ENCODE measurements at regions not wholly inside any gene's neighbourhood (a gene's known extent, or its start where the extent isn't known, plus 50 kb on each side); places are given as distances from the start of the nearest gene placed in this dataset.

- H3K36me3 Mint-ChIP-seq (ENCODE audit: unreplicated experiment), result no peaks in the 10 kb centered on the region
- no peaks in the 10 kb centered on the region for H3K27me3 Mint-ChIP-seq (ENCODE audit: unreplicated experiment)
- no peak for DNase-seq (ENCODE audit: extremely low spot score, unreplicated experiment)
- no peak for TF ChIP-seq CTCF (IDR thresholded peaks at IDR 0.05)
- H3K27ac Mint-ChIP-seq (ENCODE audit: unreplicated experiment), result no peak overlapping the region
- H3K4me1 Mint-ChIP-seq (ENCODE audit: unreplicated experiment), result peaks cover 2% of the 10 kb centered on the region
- peaks cover 3% of the 10 kb centered on the region for H3K9me3 Mint-ChIP-seq (ENCODE audit: unreplicated experiment)
- H3K4me3 Mint-ChIP-seq (ENCODE audit: unreplicated experiment), result no peak overlapping the region
These were observed 166.2 kb upstream of the GALNTL6 start for GRCh38 chr4:171646984-171647383.

GRCh38 chr4:171644430-171645057 is 168.7 kb upstream of the GALNTL6 start:
- DNase-seq (ENCODE audit: extremely low spot score, unreplicated experiment), result no peak
- no peak overlapping the region for H3K27ac Mint-ChIP-seq (ENCODE audit: unreplicated experiment)
- TF ChIP-seq CTCF (IDR thresholded peaks at IDR 0.05), result no peak
- H3K27me3 Mint-ChIP-seq (ENCODE audit: unreplicated experiment), result no peaks in the 10 kb centered on the region
- no peaks in the 10 kb centered on the region for H3K9me3 Mint-ChIP-seq (ENCODE audit: unreplicated experiment)
- no peak overlapping the region for H3K4me3 Mint-ChIP-seq (ENCODE audit: unreplicated experiment)
- H3K4me1 Mint-ChIP-seq (ENCODE audit: unreplicated experiment), result peaks cover 2% of the 10 kb centered on the region
- H3K36me3 Mint-ChIP-seq (ENCODE audit: unreplicated experiment), result no peaks in the 10 kb centered on the region

- H3K9me3 Mint-ChIP-seq (ENCODE audit: unreplicated experiment), result no peaks in the 10 kb centered on the region
- H3K4me1 Mint-ChIP-seq (ENCODE audit: unreplicated experiment), result peaks cover 4% of the 10 kb centered on the region
- H3K27ac Mint-ChIP-seq (ENCODE audit: unreplicated experiment), result no peak overlapping the region
- no peak overlapping the region for H3K4me3 Mint-ChIP-seq (ENCODE audit: unreplicated experiment)
- TF ChIP-seq CTCF (IDR thresholded peaks at IDR 0.05), result no peak
- no peaks in the 10 kb centered on the region for H3K27me3 Mint-ChIP-seq (ENCODE audit: unreplicated experiment)
- DNase-seq (ENCODE audit: extremely low spot score, unreplicated experiment), result no peak
- H3K36me3 Mint-ChIP-seq (ENCODE audit: unreplicated experiment), result no peaks in the 10 kb centered on the region
These were observed 173.7 kb upstream of the GALNTL6 start for GRCh38 chr4:171639540-171639939.

- Mint-ChIP-seq H3K27me3 (ENCODE audit: unreplicated experiment) (no peaks in the 10 kb centered on the region), H3K9me3 (ENCODE audit: unreplicated experiment) (peaks cover 4% of the 10 kb centered on the region), H3K36me3 (ENCODE audit: unreplicated experiment) (no peaks in the 10 kb centered on the region)
These were observed 176.6 kb upstream of the GALNTL6 start for GRCh38 chr4:171636606-171637005.

GRCh38 chr4:171629737-171630136 is 183.5 kb upstream of the GALNTL6 start:
- H3K36me3 Mint-ChIP-seq (ENCODE audit: unreplicated experiment), result no peaks in the 10 kb centered on the region
- no peak for TF ChIP-seq CTCF (IDR thresholded peaks at IDR 0.05)
- H3K4me3 Mint-ChIP-seq (ENCODE audit: unreplicated experiment), result no peak overlapping the region
- no peak overlapping the region for H3K27ac Mint-ChIP-seq (ENCODE audit: unreplicated experiment)
- no peaks in the 10 kb centered on the region for H3K4me1 Mint-ChIP-seq (ENCODE audit: unreplicated experiment)
- no peaks in the 10 kb centered on the region for H3K27me3 Mint-ChIP-seq (ENCODE audit: unreplicated experiment)
- no peak for DNase-seq (ENCODE audit: extremely low spot score, unreplicated experiment)
- peaks cover 4% of the 10 kb centered on the region for H3K9me3 Mint-ChIP-seq (ENCODE audit: unreplicated experiment)

More at GRCh38 chr4:171636606-171637005, 176.6 kb upstream of the GALNTL6 start:
- Mint-ChIP-seq H3K4me1 (ENCODE audit: unreplicated experiment) (peaks cover 4% of the 10 kb centered on the region), H3K4me3 (ENCODE audit: unreplicated experiment) (no peak overlapping the region), H3K27ac (ENCODE audit: unreplicated experiment) (no peak overlapping the region)
- no peak for DNase-seq (ENCODE audit: extremely low spot score, unreplicated experiment)
- no peak for TF ChIP-seq CTCF (IDR thresholded peaks at IDR 0.05)
